Naive thymus-derived CD4-positive, alpha-beta T cell (primary cell): ENCODE measurements at regions not wholly inside any gene's neighbourhood (a gene's known extent, or its start where the extent isn't known, plus 50 kb on each side); places are given as distances from the start of the nearest gene placed in this dataset.

Experiments used
- ATAC-seq: fragments of 150-1000 bp; cut with Tn5 transposase; 2 replicates; pipeline ENCODE4 v1.10.0; 2021; ENCODE audit warnings: mild to moderate bottlenecking, moderate library complexity
- CTCF ChIA-PET: fragments of 350-600 bp; sonication (Branson Sonifier 250); formaldehyde crosslinking; loops from one replicate; lab custom pipeline; 2021; ENCODE audit warnings: antibody characterized with exemption; lab: Charles Lee
- POLR2A ChIA-PET: fragments of 350-600 bp; sonication (Branson Sonifier 250); formaldehyde crosslinking; loops from one replicate; lab custom pipeline; 2021; ENCODE audit warnings: antibody characterized with exemption, inconsistent platforms; lab: Charles Lee
- DNase-seq, 9 donors: peaks; one replicate each; pipeline versions ENCODE4 v3.0.0 to v3.0.0-alpha.2; 2020 to 2022; ENCODE audit warnings: mixed read lengths in 1 of 9
- H3K27ac ChIP-seq: one replicate; pipeline ENCODE4 v1.7.0; 2013; ENCODE audit warnings: mild to moderate bottlenecking, low read depth, low read length, moderate library complexity
- H3K27me3 ChIP-seq, 2 donors: one replicate each; pipeline ENCODE4 v1.7.0; 2013; ENCODE audit warnings: low read length in 2 of 2, mild to moderate bottlenecking in 2 of 2, moderate library complexity in 2 of 2; ENCODE audit not compliant: control insufficient read depth in 2 of 2, insufficient read depth in 2 of 2
- H3K36me3 ChIP-seq, 3 experiments: 1 replicate in 2 of 3; 2 replicates in 1 of 3; pipeline ENCODE4 v1.7.0; 2013; ENCODE audit warnings: low read length in 3 of 3, mild to moderate bottlenecking in 3 of 3, moderate library complexity in 1 of 3; ENCODE audit not compliant: insufficient read depth in 3 of 3, control insufficient read depth in 2 of 3
- H3K4me1 ChIP-seq, 2 donors: one replicate each; pipeline ENCODE4 v1.7.0; 2013; ENCODE audit warnings: low read length in 2 of 2, mild to moderate bottlenecking in 2 of 2, moderate library complexity in 1 of 2; ENCODE audit not compliant: control insufficient read depth in 2 of 2, insufficient read depth in 2 of 2
- H3K4me3 ChIP-seq: 2 replicates; pipeline ENCODE4 v1.7.0; 2013; ENCODE audit warnings: mild to moderate bottlenecking, low read length
- H3K9me3 ChIP-seq, 3 experiments: 1 replicate in 2 of 3; 2 replicates in 1 of 3; pipeline ENCODE4 v1.7.0; 2013; ENCODE audit warnings: low read length in 3 of 3; ENCODE audit not compliant: control insufficient read depth in 2 of 3
- H3K27ac Mint-ChIP-seq, 9 donors: one replicate each; pipeline ENCODE4 v1.8.0; 2020 to 2022; ENCODE audit warnings: mixed read lengths in 9 of 9, mild to moderate bottlenecking in 8 of 9, moderate library complexity in 5 of 9, inconsistent platforms in 2 of 9
- H3K27me3 Mint-ChIP-seq, 5 donors: one replicate each; pipeline ENCODE4 v1.8.0; 2021 to 2022; ENCODE audit warnings: mixed read lengths in 5 of 5, mild to moderate bottlenecking in 1 of 5
- H3K36me3 Mint-ChIP-seq, 5 donors: one replicate each; pipeline ENCODE4 v1.8.0; 2020 to 2022; ENCODE audit warnings: mixed read lengths in 5 of 5, mild to moderate bottlenecking in 3 of 5, inconsistent platforms in 1 of 5
- H3K4me1 Mint-ChIP-seq, 7 donors: one replicate each; pipeline ENCODE4 v1.8.0; 2020 to 2022; ENCODE audit warnings: mixed read lengths in 7 of 7, mild to moderate bottlenecking in 3 of 7, inconsistent platforms in 1 of 7
- H3K4me3 Mint-ChIP-seq, 10 donors: one replicate each; pipeline ENCODE4 v1.8.0; 2020 to 2022; ENCODE audit warnings: mild to moderate bottlenecking in 10 of 10, mixed read lengths in 10 of 10, moderate library complexity in 6 of 10, inconsistent platforms in 2 of 10
- H3K9me3 Mint-ChIP-seq, 11 donors: one replicate each; pipeline ENCODE4 v1.8.0; 2020 to 2022; ENCODE audit warnings: mixed read lengths in 11 of 11, mild to moderate bottlenecking in 4 of 11, inconsistent platforms in 1 of 11, moderate library complexity in 1 of 11
- intact Hi-C, 2 donors: fragments of 100-400 bp; cut with micrococcal nuclease; formaldehyde crosslinking; loops; one replicate each; pipeline ENCODE4 v1.15.1; 2023

DNA sequence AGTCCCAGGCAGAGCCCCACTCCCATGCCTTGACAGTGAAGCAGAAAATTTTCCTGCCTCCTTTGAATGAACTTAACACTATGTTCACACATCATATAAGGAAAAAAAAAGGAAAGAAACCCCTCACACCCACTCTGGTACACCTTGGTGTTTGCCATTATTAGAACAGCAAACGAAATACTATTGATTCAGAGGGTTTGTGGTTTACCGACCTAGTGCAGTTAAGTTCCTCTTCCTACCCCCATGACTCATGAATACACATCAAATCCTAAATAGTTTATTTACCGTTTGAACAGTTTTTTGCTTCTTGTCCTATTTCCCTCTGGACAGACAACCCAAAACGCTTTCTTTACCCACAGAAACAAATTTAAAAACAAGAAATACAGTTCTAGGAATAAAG lies 237.7 kb downstream of the FOXA2 start:
- Mint-ChIP-seq H3K4me1 (no peaks in the 10 kb centered on the region), H3K9me3 (peaks cover 0 to 1% (median 0%) of the 10 kb centered on the region in 11 donors), H3K4me3 (no peak overlapping the region), H3K27me3 (peaks cover 0 to 7% (median 3%) of the 10 kb centered on the region in 5 donors), H3K36me3 (no peaks in the 10 kb centered on the region), H3K27ac (no peak overlapping the region)
- no peaks in the 10 kb centered on the region for H3K9me3 ChIP-seq
- ChIA-PET POLR2A (no interaction called here), CTCF (no interaction called here)
- no peak overlapping the region for H3K4me3 ChIP-seq
- ATAC-seq (no peak), DNase-seq (no peak)
- no peaks in the 10 kb centered on the region for H3K36me3 ChIP-seq
- H3K4me1 ChIP-seq: no peaks in the 10 kb centered on the region
- no peak overlapping the region for H3K27ac ChIP-seq
- H3K27me3 ChIP-seq: no peaks in the 10 kb centered on the region
- intact Hi-C loops: no loop called here

- DNase-seq (no peak), ATAC-seq (no peak)
- H3K4me1 ChIP-seq: no peaks in the 10 kb centered on the region
- peaks cover 2 to 7% (median 6%) of the 10 kb centered on the region in 7 donors for H3K4me1 Mint-ChIP-seq
- H3K36me3 Mint-ChIP-seq: no peaks in the 10 kb centered on the region
- no peak overlapping the region for H3K27ac Mint-ChIP-seq
- H3K27me3 ChIP-seq: no peaks in the 10 kb centered on the region
- CTCF ChIA-PET: no interaction called here
- H3K36me3 ChIP-seq: no peaks in the 10 kb centered on the region
- no peaks in the 10 kb centered on the region for H3K9me3 Mint-ChIP-seq
- POLR2A ChIA-PET: no interaction called here
- no peak overlapping the region for H3K4me3 ChIP-seq
- H3K4me3 Mint-ChIP-seq: no peak overlapping the region
- no peak overlapping the region for H3K27ac ChIP-seq
- peaks cover 0 to 10% (median 4%) of the 10 kb centered on the region in 5 donors for H3K27me3 Mint-ChIP-seq
- intact Hi-C loops: no loop called here
- no peaks in the 10 kb centered on the region for H3K9me3 ChIP-seq
Observed at GRCh38 chr20:22343612-22344011, 240.8 kb downstream of the FOXA2 start.

GRCh38 chr20:22342410-22342809 lies 242.0 kb downstream of the FOXA2 start:
- DNase-seq: no peak
- Mint-ChIP-seq H3K4me1 (peaks cover 2 to 7% (median 6%) of the 10 kb centered on the region in 7 donors), H3K27me3 (peaks cover 4 to 16% (median 5%) of the 10 kb centered on the region in 5 donors), H3K36me3 (no peaks in the 10 kb centered on the region), H3K9me3 (no peaks in the 10 kb centered on the region), H3K4me3 (no peak overlapping the region), H3K27ac (no peak overlapping the region)
- H3K36me3 ChIP-seq: no peaks in the 10 kb centered on the region
- intact Hi-C loops: no loop called here
- no peaks in the 10 kb centered on the region for H3K9me3 ChIP-seq
- POLR2A ChIA-PET: no interaction called here
- no peak for ATAC-seq
- no peak overlapping the region for H3K4me3 ChIP-seq
- H3K4me1 ChIP-seq: no peaks in the 10 kb centered on the region
- CTCF ChIA-PET: no interaction called here
- no peak overlapping the region for H3K27ac ChIP-seq
- H3K27me3 ChIP-seq: no peaks in the 10 kb centered on the region

GRCh38 chr20:22341508-22341907 lies 242.9 kb downstream of the FOXA2 start:
- DNase-seq: no peak
- CTCF ChIA-PET: no interaction called here

DNA sequence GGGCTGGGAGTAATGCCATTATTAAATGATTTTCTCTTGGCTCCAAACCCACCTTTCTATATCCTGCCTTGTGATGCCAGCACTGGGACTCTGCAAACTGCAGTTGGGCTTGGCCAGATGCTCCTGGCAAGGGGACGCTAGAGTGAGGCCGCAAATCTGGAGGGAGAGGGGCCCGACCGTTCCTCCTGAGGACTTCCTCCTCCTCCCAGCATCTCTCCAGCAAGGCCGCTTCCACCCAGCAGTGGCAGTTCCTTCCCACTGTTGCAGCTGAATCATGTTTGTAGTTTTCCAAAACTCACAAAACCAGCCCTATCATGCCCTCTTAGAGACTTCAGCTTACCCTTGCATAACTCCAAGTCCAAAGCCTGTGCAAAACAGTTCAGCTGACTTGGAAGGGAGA lies 244.4 kb downstream of the FOXA2 start:
- ATAC-seq: no peak
- CTCF ChIA-PET: interaction anchor here (1.2 kb wide), 1 partner anchor 1001 kb away, joined by 3 read pairs; no protein-coding TSS in a partner anchor

More at GRCh38 chr20:22341508-22341907, 242.9 kb downstream of the FOXA2 start:
- ATAC-seq: no peak
- H3K4me1 ChIP-seq: no peaks in the 10 kb centered on the region
- Mint-ChIP-seq H3K27me3 (peaks cover 4 to 16% (median 8%) of the 10 kb centered on the region in 5 donors), H3K4me1 (peaks cover 2 to 7% (median 6%) of the 10 kb centered on the region in 7 donors), H3K9me3 (no peaks in the 10 kb centered on the region), H3K36me3 (no peaks in the 10 kb centered on the region), H3K27ac (no peak overlapping the region), H3K4me3 (no peak overlapping the region)
- intact Hi-C loops: no loop called here
- POLR2A ChIA-PET: no interaction called here
- no peaks in the 10 kb centered on the region for H3K9me3 ChIP-seq
- no peaks in the 10 kb centered on the region for H3K36me3 ChIP-seq
- H3K27me3 ChIP-seq: no peaks in the 10 kb centered on the region
- no peak overlapping the region for H3K4me3 ChIP-seq
- H3K27ac ChIP-seq: no peak overlapping the region

DNA sequence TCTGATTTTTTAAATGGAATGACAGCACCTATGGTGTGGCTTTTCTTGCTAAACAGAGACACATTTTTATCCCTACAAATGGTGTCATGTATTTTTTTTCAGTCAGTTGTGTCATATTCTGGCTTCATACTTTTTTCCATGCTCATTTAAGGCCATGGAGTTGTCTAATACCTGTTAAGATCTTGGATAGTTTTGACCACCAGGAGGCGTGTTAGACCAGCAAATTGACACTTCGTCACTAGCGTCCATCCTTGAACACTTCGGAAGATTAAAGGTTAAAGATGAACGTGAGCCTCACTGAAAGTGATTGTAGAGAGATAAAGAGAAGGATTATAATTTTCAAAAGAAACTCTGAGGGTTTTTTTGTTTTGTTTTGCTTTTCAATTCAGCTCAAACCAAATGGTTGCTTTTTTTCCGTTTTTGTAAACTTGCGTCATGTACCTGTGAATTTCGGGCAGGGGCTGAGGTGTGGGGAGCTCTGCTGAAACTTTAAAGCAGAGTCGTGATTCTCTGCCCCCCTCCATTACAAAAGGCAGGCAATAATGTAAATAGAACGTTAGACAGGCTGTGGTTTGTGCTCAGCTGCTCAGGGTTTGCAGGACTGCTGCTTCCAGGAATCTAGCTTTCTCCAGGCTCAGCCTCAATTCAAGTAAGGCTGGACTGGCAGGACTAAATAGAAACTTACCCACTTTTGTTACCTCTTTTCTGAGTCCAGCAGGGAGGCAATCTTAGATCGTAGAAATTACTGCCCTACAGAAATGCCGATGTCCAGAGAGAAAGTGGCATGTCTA lies 245.1 kb downstream of the FOXA2 start:
- ATAC-seq: no peak
- Mint-ChIP-seq H3K27ac (no peak overlapping the region), H3K36me3 (no peaks in the 10 kb centered on the region), H3K9me3 (no peaks in the 10 kb centered on the region), H3K4me1 (peaks cover 2 to 7% (median 6%) of the 10 kb centered on the region in 7 donors), H3K27me3 (peaks cover 4 to 15% (median 8%) of the 10 kb centered on the region in 5 donors), H3K4me3 (peak overlapping the region in 6 of 10 donors; percentile 8 to 70 (median 54))
- Histone ChIP-seq H3K9me3 (no peaks in the 10 kb centered on the region), H3K27me3 (no peaks in the 10 kb centered on the region), H3K36me3 (no peaks in the 10 kb centered on the region), H3K4me3 (no peak overlapping the region), H3K4me1 (no peaks in the 10 kb centered on the region), H3K27ac (no peak overlapping the region)
- intact Hi-C loops: loop anchor here (1.0 to 10.0 kb wide), 5 partner anchors 247 to 1106 kb away; no protein-coding TSS in a partner anchor
- DNase-seq: peak in 6 of 9 donors; percentile 13 to 27 (median 18)
- POLR2A ChIA-PET: no interaction called here
- CTCF ChIA-PET: interaction anchor here (1.2 kb wide), 1 partner anchor 1002 kb away, joined by 3 read pairs; no protein-coding TSS in a partner anchor

More for the DNA sequence above, 244.4 kb downstream of the FOXA2 start:
- Mint-ChIP-seq H3K36me3 (no peaks in the 10 kb centered on the region), H3K4me3 (no peak overlapping the region), H3K9me3 (no peaks in the 10 kb centered on the region), H3K4me1 (peaks cover 2 to 7% (median 6%) of the 10 kb centered on the region in 7 donors), H3K27ac (no peak overlapping the region), H3K27me3 (peaks cover 4 to 15% (median 8%) of the 10 kb centered on the region in 5 donors)
- POLR2A ChIA-PET: no interaction called here
- Histone ChIP-seq H3K27me3 (no peaks in the 10 kb centered on the region), H3K4me3 (no peak overlapping the region), H3K9me3 (no peaks in the 10 kb centered on the region), H3K27ac (no peak overlapping the region), H3K36me3 (no peaks in the 10 kb centered on the region), H3K4me1 (no peaks in the 10 kb centered on the region)
- intact Hi-C loops: loop anchor here (1.0 to 10.0 kb wide), 5 partner anchors 246 to 1105 kb away; no protein-coding TSS in a partner anchor
- DNase-seq: no peak
